ENCODE measurements at regions not wholly inside any gene's neighbourhood (a gene's known extent, or its start where the extent isn't known, plus 50 kb on each side); places are given as distances from the start of the nearest gene placed in this dataset.

- Histone ChIP-seq H3K36me3 (ENCODE audit: control insufficient read depth, insufficient read depth, low read length) (no peaks in the 10 kb centered on the region), H3K27me3 (ENCODE audit: control insufficient read depth, insufficient read depth, low read length) (peaks cover 19% of the 10 kb centered on the region), H3K4me1 (ENCODE audit: control insufficient read depth, insufficient read depth, low read length) (no peaks in the 10 kb centered on the region), H3K27ac (ENCODE audit: low read length) (no peak overlapping the region), H3K4me3 (ENCODE audit: low read depth in 2 of 2, low read length in 2 of 2) (no peak overlapping the region), H3K9me3 (ENCODE audit: control insufficient read depth, insufficient read depth, low read depth, low read length) (no peaks in the 10 kb centered on the region)
- in situ Hi-C loops (cut with HindIII; ENCODE audit: low pct_unique_long_range_greater_than_20kb, low sequenced_read_pairs) (no loop called here), intact Hi-C loops (cut with micrococcal nuclease; ENCODE audit: unreplicated experiment) (no loop called here)
- TF ChIP-seq TCF7L2 (IDR thresholded peaks at IDR 0.05; ENCODE audit: low read depth, low read length) (no peak), POLR2AphosphoS5 (IDR thresholded peaks at IDR 0.05; ENCODE audit: low read depth, low read length) (no peak)
- no peak for ATAC-seq
- DNase-seq (ENCODE audit: low read depth, low spot score): no peak
- ChIA-PET CTCF (no interaction called here), POLR2A (no interaction called here)
- no TSS peak for BruUV-seq (replicated peaks)
These were observed 428.6 kb downstream of the TCERG1L start for GRCh38 chr10:130882906-130883305.

DNA sequence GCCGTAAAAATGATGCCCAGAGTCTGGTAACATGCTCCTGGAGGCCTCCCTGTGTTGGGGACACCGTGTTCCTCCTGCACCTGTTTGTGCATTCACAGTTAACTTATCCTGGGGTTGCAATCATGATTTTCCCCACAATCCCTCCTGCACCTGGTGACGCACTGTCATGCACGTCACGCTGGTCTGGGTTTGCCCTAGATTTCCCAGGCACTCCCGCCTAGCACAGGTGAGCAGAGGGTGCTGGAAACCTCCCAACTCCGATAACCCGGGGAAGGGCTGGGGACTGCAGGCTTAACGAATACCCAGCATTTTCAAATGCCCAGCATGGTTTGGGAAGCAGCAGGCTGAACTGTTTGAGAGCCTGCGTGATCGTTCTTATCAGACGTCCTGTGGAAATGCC is 427.1 kb downstream of the TCERG1L start:
- H3K9me3 ChIP-seq (ENCODE audit: control insufficient read depth, insufficient read depth, low read depth, low read length): no peaks in the 10 kb centered on the region
- intact Hi-C loops (cut with micrococcal nuclease; ENCODE audit: unreplicated experiment) (no loop called here), in situ Hi-C loops (cut with HindIII; ENCODE audit: low pct_unique_long_range_greater_than_20kb, low sequenced_read_pairs) (no loop called here)
- H3K27me3 ChIP-seq (ENCODE audit: control insufficient read depth, insufficient read depth, low read length): peaks cover 16% of the 10 kb centered on the region
- ChIA-PET POLR2A (no interaction called here), CTCF (no interaction called here)
- ATAC-seq (no peak; the same call in 1 of the 2 replicates), DNase-seq (ENCODE audit: low read depth, low spot score) (no peak)
- BruUV-seq (replicated peaks): no TSS peak
- TF ChIP-seq REST (IDR thresholded peaks at IDR 0.05; ENCODE audit: insufficient read depth in 1 of 2, low read depth in 2 of 2, low read length in 1 of 2): no peak
- TF ChIP-seq, protein P1, sequence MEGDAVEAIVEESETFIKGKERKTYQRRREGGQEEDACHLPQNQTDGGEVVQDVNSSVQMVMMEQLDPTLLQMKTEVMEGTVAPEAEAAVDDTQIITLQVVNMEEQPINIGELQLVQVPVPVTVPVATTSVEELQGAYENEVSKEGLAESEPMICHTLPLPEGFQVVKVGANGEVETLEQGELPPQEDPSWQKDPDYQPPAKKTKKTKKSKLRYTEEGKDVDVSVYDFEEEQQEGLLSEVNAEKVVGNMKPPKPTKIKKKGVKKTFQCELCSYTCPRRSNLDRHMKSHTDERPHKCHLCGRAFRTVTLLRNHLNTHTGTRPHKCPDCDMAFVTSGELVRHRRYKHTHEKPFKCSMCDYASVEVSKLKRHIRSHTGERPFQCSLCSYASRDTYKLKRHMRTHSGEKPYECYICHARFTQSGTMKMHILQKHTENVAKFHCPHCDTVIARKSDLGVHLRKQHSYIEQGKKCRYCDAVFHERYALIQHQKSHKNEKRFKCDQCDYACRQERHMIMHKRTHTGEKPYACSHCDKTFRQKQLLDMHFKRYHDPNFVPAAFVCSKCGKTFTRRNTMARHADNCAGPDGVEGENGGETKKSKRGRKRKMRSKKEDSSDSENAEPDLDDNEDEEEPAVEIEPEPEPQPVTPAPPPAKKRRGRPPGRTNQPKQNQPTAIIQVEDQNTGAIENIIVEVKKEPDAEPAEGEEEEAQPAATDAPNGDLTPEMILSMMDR (IDR thresholded peaks at IDR 0.05): no peak
- no peak for TF ChIP-seq TCF7L2 (IDR thresholded peaks at IDR 0.05; ENCODE audit: low read depth, low read length)
- no peak for TF ChIP-seq POLR2AphosphoS5 (IDR thresholded peaks at IDR 0.05; ENCODE audit: low read depth, low read length)
- TF ChIP-seq SIN3A (IDR thresholded peaks at IDR 0.05; ENCODE audit: borderline replicate concordance, insufficient read depth, low read depth, low read length): no peak
- no peaks in the 10 kb centered on the region for H3K4me1 ChIP-seq (ENCODE audit: control insufficient read depth, insufficient read depth, low read length)
- H3K4me3 ChIP-seq (ENCODE audit: low read depth in 2 of 2, low read length in 2 of 2): no peak overlapping the region
- H3K27ac ChIP-seq (ENCODE audit: low read length): no peak overlapping the region
- no peaks in the 10 kb centered on the region for H3K36me3 ChIP-seq (ENCODE audit: control insufficient read depth, insufficient read depth, low read length)

DNA sequence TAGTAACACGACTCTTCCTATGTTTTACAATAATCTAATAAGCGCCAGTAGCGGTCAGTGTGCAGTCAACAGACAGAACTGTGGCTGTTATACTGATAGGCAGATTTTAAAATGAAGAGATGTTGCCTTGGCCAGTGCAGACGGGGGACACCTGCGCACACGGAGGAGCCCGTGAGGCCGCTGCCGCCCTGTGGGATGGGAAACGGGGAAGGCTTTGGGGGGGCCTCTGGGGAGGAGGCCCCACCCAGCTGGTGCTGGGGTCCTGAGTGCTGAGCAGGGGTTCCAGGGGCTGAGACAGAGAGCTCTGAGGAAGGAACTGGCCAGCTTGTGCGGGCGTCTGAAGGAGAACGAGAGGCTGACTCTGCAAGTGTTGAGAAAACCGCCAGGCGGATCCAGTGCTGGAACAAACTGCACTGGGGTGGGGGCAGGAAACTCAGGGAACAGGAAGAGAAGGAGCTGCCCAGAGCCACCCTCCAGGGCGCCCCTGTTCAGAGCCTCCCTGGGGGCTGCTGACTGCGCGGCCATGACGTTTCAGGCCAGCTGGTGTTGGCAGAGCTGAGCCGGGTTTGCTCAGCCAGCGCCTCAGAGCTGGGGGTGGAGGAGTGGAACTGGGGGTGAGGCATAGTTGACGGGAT is 426.4 kb downstream of the TCERG1L start:
- TF ChIP-seq, protein P1 (IDR thresholded peaks at IDR 0.05): no peak
- no peak for TF ChIP-seq POLR2AphosphoS5 (IDR thresholded peaks at IDR 0.05; ENCODE audit: low read depth, low read length)
- no peak for TF ChIP-seq TCF7L2 (IDR thresholded peaks at IDR 0.05; ENCODE audit: low read depth, low read length)
- no peak for TF ChIP-seq REST (IDR thresholded peaks at IDR 0.05; ENCODE audit: insufficient read depth in 1 of 2, low read depth in 2 of 2, low read length in 1 of 2)
- no peak for TF ChIP-seq SIN3A (IDR thresholded peaks at IDR 0.05; ENCODE audit: borderline replicate concordance, insufficient read depth, low read depth, low read length)
- intact Hi-C loops (cut with micrococcal nuclease; ENCODE audit: unreplicated experiment): no loop called here
- ATAC-seq: no peak
- in situ Hi-C loops (cut with HindIII; ENCODE audit: low pct_unique_long_range_greater_than_20kb, low sequenced_read_pairs): no loop called here
- Histone ChIP-seq H3K36me3 (ENCODE audit: control insufficient read depth, insufficient read depth, low read length) (no peaks in the 10 kb centered on the region), H3K9me3 (ENCODE audit: control insufficient read depth, insufficient read depth, low read depth, low read length) (no peaks in the 10 kb centered on the region), H3K27ac (ENCODE audit: low read length) (no peak overlapping the region), H3K27me3 (ENCODE audit: control insufficient read depth, insufficient read depth, low read length) (peaks cover 16% of the 10 kb centered on the region), H3K4me1 (ENCODE audit: control insufficient read depth, insufficient read depth, low read length) (no peaks in the 10 kb centered on the region), H3K4me3 (ENCODE audit: low read depth in 2 of 2, low read length in 2 of 2) (no peak overlapping the region)
- CTCF ChIA-PET: no interaction called here
- POLR2A ChIA-PET: no interaction called here
- no TSS peak for BruUV-seq (replicated peaks)
- DNase-seq (ENCODE audit: low read depth, low spot score): no peak
